ENCODE measurements at regions not wholly inside any gene's neighbourhood (a gene's known extent, or its start where the extent isn't known, plus 50 kb on each side); places are given as distances from the start of the nearest gene placed in this dataset.

GRCh38 chr6:125537090-125537489 is 212.3 kb upstream of the HEY2 start:
- Histone ChIP-seq H3K9me3 (ENCODE audit: insufficient read depth, low read depth, low read length) (no peaks in the 10 kb centered on the region), H4K20me1 (ENCODE audit: insufficient read depth, low read length, poor library complexity, severe bottlenecking) (no peaks in the 10 kb centered on the region), H3K36me3 (ENCODE audit: insufficient read depth, low read length) (no peaks in the 10 kb centered on the region), H3K27me3 (ENCODE audit: insufficient read depth, low read length, poor library complexity, severe bottlenecking) (no peaks in the 10 kb centered on the region), H2AFZ (ENCODE audit: low read length) (no peak overlapping the region), H3K9ac (ENCODE audit: low read depth, low read length, poor library complexity, severe bottlenecking) (no peak overlapping the region), H3F3A (ENCODE audit: low read depth) (no peaks in the 10 kb centered on the region), H3K4me2 (ENCODE audit: low read depth, low read length, poor library complexity, severe bottlenecking) (no peak overlapping the region), H3K9me2 (replicated peaks; ENCODE audit: low read depth, low read length) (no peaks in the 10 kb centered on the region), H3K79me2 (ENCODE audit: insufficient read depth, low read length) (no peaks in the 10 kb centered on the region), H3K4me1 (ENCODE audit: insufficient read depth, low read length, poor library complexity, severe bottlenecking) (no peaks in the 10 kb centered on the region), H3K4me3 (ENCODE audit: low read length, poor library complexity, severe bottlenecking) (no peak overlapping the region)
- TF ChIP-seq EZH2phosphoT487 (IDR thresholded peaks at IDR 0.05; ENCODE audit: borderline replicate concordance) (no peak), CTCF (conservative IDR thresholded peaks at IDR 0.05; ENCODE audit: low read length) (no peak)

- H3K79me2 ChIP-seq (ENCODE audit: insufficient read depth, low read length), result no peaks in the 10 kb centered on the region
- no peaks in the 10 kb centered on the region for H3K4me1 ChIP-seq (ENCODE audit: insufficient read depth, low read length, poor library complexity, severe bottlenecking)
- no peaks in the 10 kb centered on the region for H3K9me3 ChIP-seq (ENCODE audit: insufficient read depth, low read depth, low read length)
- H3K36me3 ChIP-seq (ENCODE audit: insufficient read depth, low read length), result no peaks in the 10 kb centered on the region
- no peak overlapping the region for H2AFZ ChIP-seq (ENCODE audit: low read length)
- no peaks in the 10 kb centered on the region for H3K9me2 ChIP-seq (replicated peaks; ENCODE audit: low read depth, low read length)
- no peak overlapping the region for H3K4me3 ChIP-seq (ENCODE audit: low read length, poor library complexity, severe bottlenecking)
- TF ChIP-seq EZH2phosphoT487 (IDR thresholded peaks at IDR 0.05; ENCODE audit: borderline replicate concordance) (no peak), CTCF (conservative IDR thresholded peaks at IDR 0.05; ENCODE audit: low read length) (no peak)
- no peak overlapping the region for H3K4me2 ChIP-seq (ENCODE audit: low read depth, low read length, poor library complexity, severe bottlenecking)
- no peak overlapping the region for H3K9ac ChIP-seq (ENCODE audit: low read depth, low read length, poor library complexity, severe bottlenecking)
- no peaks in the 10 kb centered on the region for H4K20me1 ChIP-seq (ENCODE audit: insufficient read depth, low read length, poor library complexity, severe bottlenecking)
- H3F3A ChIP-seq (ENCODE audit: low read depth), result no peaks in the 10 kb centered on the region
- H3K27me3 ChIP-seq (ENCODE audit: insufficient read depth, low read length, poor library complexity, severe bottlenecking), result no peaks in the 10 kb centered on the region
Observed at GRCh38 chr6:125539892-125540291, 209.5 kb upstream of the HEY2 start.

- Histone ChIP-seq H3K79me2 (ENCODE audit: insufficient read depth, low read length) (no peaks in the 10 kb centered on the region), H3F3A (ENCODE audit: low read depth) (no peaks in the 10 kb centered on the region), H2AFZ (ENCODE audit: low read length) (no peak overlapping the region), H3K4me3 (ENCODE audit: low read length, poor library complexity, severe bottlenecking) (no peak overlapping the region), H4K20me1 (ENCODE audit: insufficient read depth, low read length, poor library complexity, severe bottlenecking) (no peaks in the 10 kb centered on the region), H3K27me3 (ENCODE audit: insufficient read depth, low read length, poor library complexity, severe bottlenecking) (no peaks in the 10 kb centered on the region), H3K9ac (ENCODE audit: low read depth, low read length, poor library complexity, severe bottlenecking) (no peak overlapping the region), H3K4me1 (ENCODE audit: insufficient read depth, low read length, poor library complexity, severe bottlenecking) (no peaks in the 10 kb centered on the region), H3K4me2 (ENCODE audit: low read depth, low read length, poor library complexity, severe bottlenecking) (no peak overlapping the region), H3K9me3 (ENCODE audit: insufficient read depth, low read depth, low read length) (no peaks in the 10 kb centered on the region), H3K36me3 (ENCODE audit: insufficient read depth, low read length) (no peaks in the 10 kb centered on the region), H3K9me2 (replicated peaks; ENCODE audit: low read depth, low read length) (no peaks in the 10 kb centered on the region)
- TF ChIP-seq EZH2phosphoT487 (IDR thresholded peaks at IDR 0.05; ENCODE audit: borderline replicate concordance), result no peak
- no peak for TF ChIP-seq CTCF (conservative IDR thresholded peaks at IDR 0.05; ENCODE audit: low read length)
Observed at GRCh38 chr6:125544819-125545218, 204.6 kb upstream of the HEY2 start.

All from Loucy (cell line).